ENCODE measurements at regions not wholly inside any gene's neighbourhood (a gene's known extent, or its start where the extent isn't known, plus 50 kb on each side); places are given as distances from the start of the nearest gene placed in this dataset.

GRCh38 chr14:86533834-86534233, 1003.9 kb downstream of the FLRT2 start:
- TF ChIP-seq CTCF (IDR thresholded peaks at IDR 0.05) (no peak), POLR2A (IDR thresholded peaks at IDR 0.05) (no peak)

Data from thyroid gland (tissue), 4 donors.